HG02610 (cell line): ENCODE measurements at regions not wholly inside any gene's neighbourhood (a gene's known extent, or its start where the extent isn't known, plus 50 kb on each side); places are given as distances from the start of the nearest gene placed in this dataset.
"Not testable (repeated sequence)": the region's sequence is repeated elsewhere in the genome, so short reads cannot be mapped to it uniquely, and the experiment has no call there.

Experiments
- ATAC-seq: cut with Tn5 transposase; IDR thresholded peaks from one replicate; pipeline ENCODE4 v1.9.1; 2021; ENCODE audit warnings: mild to moderate bottlenecking, moderate library complexity; ENCODE audit not compliant: unreplicated experiment

GRCh38 chrX:6990552-6991193, 156.8 kb upstream of the STS start:
- no peak for ATAC-seq

GRCh38 chrX:6989858-6990257, 157.7 kb upstream of the STS start:
- ATAC-seq: no peak

DNA sequence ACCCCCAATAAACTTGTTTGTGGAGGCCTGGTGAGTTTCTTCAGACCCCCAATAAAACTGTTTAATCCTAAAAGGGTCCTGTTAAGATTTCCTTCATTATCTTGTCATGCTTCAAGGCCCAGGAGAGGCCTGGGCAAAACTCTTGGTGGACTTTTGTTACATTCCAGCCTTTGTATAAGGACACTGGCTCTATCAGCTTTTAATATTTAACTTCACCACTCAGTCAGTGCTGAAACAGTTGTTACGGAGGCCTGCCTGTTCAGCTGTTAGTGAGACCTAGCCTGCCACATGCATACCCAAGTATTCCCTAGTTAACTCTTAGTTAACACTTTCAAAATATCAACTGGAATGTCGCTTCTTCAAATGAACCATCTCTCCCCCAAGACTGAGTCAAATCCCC, 158.8 kb upstream of the STS start:
- not testable (repeated sequence) for ATAC-seq

DNA sequence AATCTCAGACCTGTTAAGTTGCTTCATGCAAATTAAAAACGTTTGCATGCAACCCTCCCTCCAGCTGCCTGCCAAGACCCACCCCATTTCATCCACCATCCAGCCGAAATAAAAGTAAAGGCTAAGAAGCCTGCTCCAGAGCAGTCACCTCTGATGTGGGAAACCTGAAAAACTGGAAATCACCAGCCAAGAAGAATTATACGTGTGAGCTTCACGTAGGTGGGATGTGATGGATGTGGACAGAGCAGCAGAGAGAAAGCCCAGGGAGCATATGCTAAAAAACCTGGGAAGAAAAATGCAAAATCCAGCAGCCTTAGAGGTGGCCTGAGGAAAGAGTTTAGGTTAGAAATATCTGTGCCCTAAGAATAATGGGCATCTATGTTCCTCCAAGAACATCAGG, 160.6 kb upstream of the STS start:
- no peak for ATAC-seq

GRCh38 chrX:6985537-6985936, 162.0 kb upstream of the STS start:
- no peak for ATAC-seq

DNA sequence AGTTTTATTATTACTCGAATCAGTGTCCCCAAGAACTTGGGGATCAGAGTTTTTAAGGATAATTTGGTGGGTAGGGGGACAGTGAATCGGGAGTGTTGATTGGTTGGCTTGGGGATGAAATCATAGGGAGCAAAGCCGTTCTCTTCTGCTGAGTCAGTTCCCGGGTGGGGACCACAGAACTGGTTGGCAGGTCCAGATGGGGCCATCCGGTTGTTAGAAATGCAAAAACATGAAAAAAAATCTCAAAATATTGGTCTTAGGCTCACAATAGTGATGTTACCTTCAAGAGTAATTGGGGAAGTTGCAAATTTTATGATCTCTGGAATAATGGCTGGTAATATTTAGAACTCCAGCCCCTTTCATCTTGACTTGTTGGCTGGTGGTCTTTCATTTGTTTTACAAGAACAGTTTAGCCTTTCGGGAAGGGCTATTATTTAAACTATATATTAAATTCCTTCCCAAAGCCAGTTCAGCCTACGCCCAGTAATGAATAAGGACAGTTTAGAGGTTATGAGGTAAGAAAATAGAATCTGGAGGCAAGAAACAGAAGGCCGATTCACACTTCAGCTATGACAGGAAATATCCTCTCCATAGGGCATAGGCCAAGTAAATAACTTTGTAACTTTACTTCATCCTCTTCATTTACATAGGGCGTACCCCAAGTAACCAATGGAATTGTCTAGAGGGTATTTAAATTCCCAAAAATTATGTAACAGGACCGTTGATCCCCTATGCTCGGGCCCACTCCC, 164.1 kb upstream of the STS start:
- no peak for ATAC-seq

DNA sequence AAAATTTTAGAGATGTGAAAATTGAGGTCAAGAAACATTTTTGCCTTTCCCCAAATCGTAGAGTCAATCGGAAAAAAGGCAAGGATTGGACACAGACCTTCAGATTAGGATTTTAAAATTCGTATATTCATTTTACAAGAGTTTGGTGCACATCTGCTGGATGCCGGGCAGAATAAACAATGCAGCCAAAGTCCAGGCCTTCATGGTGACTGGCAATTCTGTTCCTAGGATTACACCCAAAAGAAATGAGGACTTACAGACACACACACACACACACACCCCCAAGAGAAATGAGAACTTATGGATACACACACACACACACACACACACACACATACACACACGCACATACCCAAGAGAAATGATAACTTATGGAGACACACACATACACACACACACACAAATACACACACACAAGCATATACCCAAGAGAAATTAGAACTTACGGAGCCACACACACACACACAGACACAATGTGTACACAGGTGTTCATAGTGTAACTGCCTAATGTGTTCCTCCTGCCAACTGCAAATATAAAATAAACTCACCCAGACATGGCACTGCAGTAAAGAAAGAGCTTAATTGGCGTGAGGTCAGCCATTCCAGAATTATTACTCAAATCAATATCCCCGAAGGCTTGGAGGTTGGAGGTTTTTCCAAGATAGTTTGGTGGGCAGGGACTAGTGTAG, 165.7 kb upstream of the STS start:
- ATAC-seq: no peak

GRCh38 chrX:6980981-6981380, 166.5 kb upstream of the STS start:
- no peak for ATAC-seq

GRCh38 chrX:6968231-6968630, 179.3 kb upstream of the STS start:
- no peak for ATAC-seq

DNA sequence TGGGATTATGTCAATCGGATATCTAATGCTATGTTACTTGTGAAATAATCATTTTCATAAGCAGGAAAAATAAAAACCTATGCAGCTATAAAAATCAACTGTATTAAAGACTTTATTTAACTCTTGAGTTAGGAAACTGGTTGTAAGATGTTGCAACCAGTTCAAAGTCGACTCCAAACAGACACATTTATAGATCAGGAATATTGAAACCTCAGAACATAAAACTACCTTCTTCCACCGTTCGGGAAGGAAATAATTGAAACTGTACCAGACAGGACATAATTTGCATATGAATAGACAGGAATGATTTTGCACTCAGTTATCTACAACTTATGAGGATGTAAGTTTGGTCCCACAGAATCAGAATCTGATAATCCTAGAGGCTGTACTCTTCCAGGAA, 181.8 kb upstream of the STS start:
- no peak for ATAC-seq

- ATAC-seq: no peak
These were observed 185.5 kb upstream of the STS start for GRCh38 chrX:6962006-6962355.

DNA sequence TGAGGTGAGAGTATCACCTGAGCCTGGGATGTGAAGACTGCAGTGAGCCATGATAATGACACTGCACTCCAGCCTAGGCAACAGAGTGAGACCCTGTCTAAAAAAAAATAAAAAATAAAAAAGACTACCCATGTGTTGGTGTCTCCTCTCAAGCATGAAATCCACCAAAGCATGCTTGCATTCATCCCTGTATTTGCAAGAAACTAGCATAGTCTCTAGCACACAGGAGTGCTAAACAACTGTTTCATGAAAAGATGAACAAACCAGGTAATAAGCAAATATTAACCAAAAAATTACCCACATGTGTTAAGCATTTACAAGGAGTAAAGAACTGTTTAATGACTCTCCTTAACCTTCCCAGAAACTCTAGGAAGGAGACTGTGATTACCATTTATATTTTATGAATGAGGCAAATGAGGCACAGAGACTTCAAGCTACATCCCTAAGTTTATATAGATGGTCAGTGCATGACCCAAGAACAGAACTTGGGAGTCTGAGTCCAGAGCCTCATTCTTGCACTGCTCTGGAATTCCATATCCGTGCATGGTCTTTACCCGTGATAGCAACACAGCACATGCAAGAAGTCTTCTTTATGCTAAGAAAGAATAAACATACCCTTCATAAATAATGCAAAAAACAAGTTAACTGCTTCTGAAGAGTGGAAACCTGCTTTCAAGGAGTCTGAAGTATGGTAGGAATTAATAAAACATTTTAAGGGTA, 186.1 kb upstream of the STS start:
- no peak for ATAC-seq

DNA sequence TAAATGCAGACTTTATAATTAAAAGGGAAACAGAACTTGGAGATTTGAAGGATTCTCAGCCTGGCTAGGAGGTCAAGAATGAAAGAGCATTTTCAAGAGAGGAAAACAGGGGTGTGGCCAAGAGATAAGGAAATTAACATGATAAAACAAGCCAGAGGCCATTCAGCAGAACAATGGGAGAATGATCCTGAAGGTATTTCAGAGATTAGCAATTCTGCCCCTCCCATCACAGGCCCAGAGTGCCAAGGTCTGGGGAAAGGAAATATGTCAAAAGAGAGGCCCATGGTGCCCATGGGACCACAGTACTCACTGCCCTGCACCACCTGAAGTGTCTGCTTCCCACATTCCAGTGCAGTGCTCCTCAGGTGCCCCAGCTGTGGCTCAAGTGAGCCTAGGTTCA, 188.5 kb upstream of the STS start:
- ATAC-seq: no peak

GRCh38 chrX:6954836-6955235, 192.7 kb upstream of the STS start:
- no peak for ATAC-seq

- ATAC-seq: no peak
These were observed 201.3 kb upstream of the STS start for GRCh38 chrX:6946168-6946567.

- no peak for ATAC-seq
These were observed 206.5 kb upstream of the STS start for GRCh38 chrX:6941041-6941440.

DNA sequence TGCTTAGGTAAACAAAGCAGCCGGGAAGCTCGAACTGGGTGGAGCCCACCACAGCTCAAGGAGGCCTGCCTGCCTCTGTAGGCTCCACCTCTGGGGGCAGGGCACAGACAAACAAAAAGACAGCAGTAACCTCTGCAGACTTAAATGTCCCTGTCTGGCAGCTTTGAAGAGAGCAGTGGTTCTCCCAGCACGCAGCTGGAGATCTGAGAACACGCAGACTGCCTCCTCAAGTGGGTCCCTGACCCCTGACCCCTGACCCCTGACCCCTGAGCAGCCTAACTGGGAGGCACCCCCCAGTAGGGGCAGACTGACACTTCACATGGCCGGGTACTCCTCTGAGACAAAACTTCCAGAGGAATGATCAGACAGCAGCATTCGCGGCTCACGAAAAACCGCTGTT, 214.6 kb upstream of the STS start:
- ATAC-seq: not testable (repeated sequence)

DNA sequence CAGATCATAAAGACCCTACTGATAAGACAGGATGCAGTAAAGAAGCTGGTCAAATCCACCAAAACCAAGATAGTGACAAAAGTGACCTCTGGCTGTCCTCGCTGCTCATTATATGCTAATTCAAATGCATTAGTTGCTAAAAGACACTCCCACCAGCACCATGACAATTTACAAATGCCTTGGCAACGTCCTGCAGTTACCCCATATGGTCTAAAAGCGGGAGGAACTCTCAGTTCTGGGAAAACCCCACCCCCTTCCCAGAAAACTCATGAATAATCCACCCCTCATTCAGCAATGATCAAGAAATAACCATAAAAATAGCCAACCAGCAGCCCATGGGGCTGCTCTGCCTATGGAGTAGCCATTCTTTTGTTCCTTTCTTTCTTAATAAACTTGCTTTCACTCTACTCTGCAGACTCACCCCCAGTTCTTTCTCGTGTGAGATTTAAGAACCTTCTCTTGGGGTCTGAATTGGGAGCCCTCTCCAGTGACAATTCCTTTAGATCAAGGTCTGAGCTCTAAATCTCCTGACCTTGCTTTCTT, 217.1 kb upstream of the STS start:
- ATAC-seq: no peak

- ATAC-seq: no peak
These were observed 223.0 kb upstream of the STS start for GRCh38 chrX:6924443-6925077.

DNA sequence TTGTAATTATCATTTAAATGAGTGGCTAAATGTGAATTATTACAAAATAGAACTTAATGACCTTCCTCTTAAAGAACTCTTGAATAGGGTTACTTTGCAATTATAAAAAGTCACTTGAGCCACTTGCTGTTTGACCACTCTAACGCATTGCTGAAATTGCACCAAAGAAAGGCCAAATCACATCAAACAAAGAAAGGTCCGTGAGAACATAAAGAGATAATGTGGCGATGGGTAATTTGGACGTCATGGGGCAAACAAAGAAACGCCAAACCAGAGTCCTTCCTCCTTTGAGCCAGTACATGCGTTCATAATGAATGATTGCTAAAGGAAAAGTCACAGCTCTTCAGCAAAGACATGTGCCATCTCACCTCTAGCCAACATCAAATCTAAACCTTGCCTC, 229.8 kb upstream of the STS start:
- ATAC-seq: no peak

DNA sequence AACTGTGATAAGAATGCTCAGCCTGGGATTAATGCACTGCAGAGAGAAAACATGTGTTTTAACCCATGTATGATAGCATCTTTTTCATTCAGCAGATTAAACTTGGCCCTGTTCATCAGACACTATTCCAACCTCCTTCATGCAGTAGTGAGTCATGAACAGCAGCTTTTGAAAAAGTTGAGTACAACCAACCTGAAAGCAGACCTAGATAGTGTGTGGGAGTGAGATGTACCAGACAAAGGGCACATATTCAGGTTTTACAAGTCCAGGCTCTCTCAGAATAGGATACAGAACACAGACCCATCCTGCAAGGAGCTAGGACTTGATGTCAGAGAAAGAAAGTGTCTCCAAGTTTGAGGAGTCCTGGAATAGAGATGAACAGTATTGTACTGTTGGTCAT, 237.3 kb upstream of the STS start:
- no peak for ATAC-seq
